HEK293 (cell line): ENCODE measurements at regions not wholly inside any gene's neighbourhood (a gene's known extent, or its start where the extent isn't known, plus 50 kb on each side); places are given as distances from the start of the nearest gene placed in this dataset.
"Not testable (repeated sequence)": the region's sequence is repeated elsewhere in the genome, so short reads cannot be mapped to it uniquely, and the experiment has no call there.

Experiments used
- CTCF ChIA-PET: fragments of 350-600 bp; formaldehyde crosslinking; extraction: SDS; loops from one replicate; lab custom pipeline; 2021; ENCODE audit warnings: antibody characterized with exemption; lab: Yijun Ruan, JAX
- POLR2A ChIA-PET: fragments of 300-600 bp; formaldehyde crosslinking; extraction: SDS; loops from one replicate; lab custom pipeline; 2020; ENCODE audit warnings: antibody characterized with exemption, inconsistent platforms; lab: Yijun Ruan, JAX
- H3K27ac ChIP-seq: fragments of 200-500 bp; sonication (Bioruptor generic); 2 replicates; pipeline ENCODE4 v1.5.1; 2014; ENCODE audit warnings: low read depth, low read length, control low read depth, inconsistent platforms; ENCODE audit errors: extremely low read depth
- H3K36me3 ChIP-seq, 2 experiments: fragments of 200-500 bp in 1 of 2; sonication (Bioruptor generic) in 1 of 2; 1 replicate in 1 of 2; 2 replicates in 1 of 2; pipeline ENCODE4 v1.5.1; 2014 to 2017; ENCODE audit warnings: inconsistent platforms in 2 of 2, low read length in 2 of 2; ENCODE audit not compliant: control insufficient read depth in 2 of 2, insufficient read depth in 1 of 2
- H3K4me1 ChIP-seq: fragments of 200-500 bp; sonication (Bioruptor generic); 2 replicates; pipeline ENCODE4 v1.5.1; 2014; ENCODE audit warnings: mild to moderate bottlenecking, low read length, inconsistent platforms; ENCODE audit not compliant: control insufficient read depth, insufficient read depth
- H3K4me3 ChIP-seq: 2 replicates; pipeline ENCODE4 v1.5.1; 2011; ENCODE audit warnings: low read depth, mild to moderate bottlenecking, control low read depth, low read length, moderate library complexity
- H3K9me3 ChIP-seq: fragments of 200-500 bp; sonication (Bioruptor generic); 2 replicates; pipeline ENCODE4 v1.5.1; 2014; ENCODE audit warnings: low read depth, low read length, inconsistent platforms; ENCODE audit not compliant: control insufficient read depth, insufficient read depth
- HIC1 ChIP-seq: fragments of 450-650 bp; formaldehyde crosslinking; IDR thresholded peaks from 2 replicates; pipeline ENCODE4 v1.5.1; 2016; ENCODE audit warnings: missing biosample characterization, missing genetic modification characterization
- OVOL3 ChIP-seq: fragments of 450-650 bp; formaldehyde crosslinking; IDR thresholded peaks from 2 replicates; pipeline ENCODE4 v1.5.1; 2016; ENCODE audit warnings: missing biosample characterization, missing genetic modification characterization
- PATZ1 ChIP-seq: fragments of 450-650 bp; formaldehyde crosslinking; IDR thresholded peaks from 2 replicates; pipeline ENCODE4 v1.5.1; 2016; ENCODE audit warnings: missing biosample characterization, missing genetic modification characterization
- TCF7L2 ChIP-seq: IDR thresholded peaks from 2 replicates; pipeline ENCODE4 v1.6.1; 2011; ENCODE audit warnings: low read depth, mild to moderate bottlenecking, inconsistent platforms, low read length, moderate library complexity, borderline replicate concordance
- ZFP37 ChIP-seq: fragments of 450-650 bp; formaldehyde crosslinking; IDR thresholded peaks from 2 replicates; pipeline ENCODE4 v1.5.1; 2016; ENCODE audit warnings: missing biosample characterization, missing genetic modification characterization
- ZNF140 ChIP-seq: fragments of 450-650 bp; formaldehyde crosslinking; IDR thresholded peaks from 2 replicates; pipeline ENCODE4 v1.5.1; 2016; ENCODE audit warnings: missing biosample characterization, missing genetic modification characterization
- ZNF157 ChIP-seq: fragments of 450-650 bp; formaldehyde crosslinking; IDR thresholded peaks from 2 replicates; pipeline ENCODE4 v1.5.1; 2016; ENCODE audit warnings: missing biosample characterization, missing genetic modification characterization
- ZNF221 ChIP-seq: fragments of 450-650 bp; formaldehyde crosslinking; IDR thresholded peaks from 2 replicates; pipeline ENCODE4 v1.5.1; 2017; ENCODE audit warnings: missing biosample characterization, missing genetic modification characterization, borderline replicate concordance
- ZNF26 ChIP-seq: fragments of 450-650 bp; formaldehyde crosslinking; IDR thresholded peaks from 2 replicates; pipeline ENCODE4 v1.5.1; 2016; ENCODE audit warnings: missing biosample characterization, missing genetic modification characterization
- ZNF266 ChIP-seq: fragments of 450-650 bp; formaldehyde crosslinking; IDR thresholded peaks from 2 replicates; pipeline ENCODE4 v1.5.1; 2016; ENCODE audit warnings: missing biosample characterization, missing genetic modification characterization, low read depth
- ZNF280D ChIP-seq: fragments of 450-650 bp; formaldehyde crosslinking; IDR thresholded peaks from 2 replicates; pipeline ENCODE4 v1.5.1; 2016; ENCODE audit warnings: missing biosample characterization, missing genetic modification characterization
- ZNF529 ChIP-seq: fragments of 450-650 bp; formaldehyde crosslinking; IDR thresholded peaks from 2 replicates; pipeline ENCODE4 v1.5.1; 2017; ENCODE audit warnings: missing genetic modification characterization, missing biosample characterization; ENCODE audit not compliant: insufficient replicate concordance
- ZNF585B ChIP-seq: fragments of 450-650 bp; formaldehyde crosslinking; IDR thresholded peaks from 2 replicates; pipeline ENCODE4 v1.5.1; 2016; ENCODE audit warnings: missing biosample characterization, missing genetic modification characterization
- ZNF677 ChIP-seq: fragments of 450-650 bp; IDR thresholded peaks from 2 replicates; pipeline ENCODE4 v1.5.0; 2018; ENCODE audit warnings: missing biosample characterization, mild to moderate bottlenecking, missing genetic modification characterization, moderate library complexity
- ZSCAN30 ChIP-seq: fragments of 450-650 bp; IDR thresholded peaks from 2 replicates; pipeline ENCODE4 v1.5.1; 2018; ENCODE audit warnings: missing biosample characterization, mild to moderate bottlenecking, missing genetic modification characterization, moderate library complexity

- H3K27ac ChIP-seq: no peak overlapping the region
- no peak for TF ChIP-seq TCF7L2
- no peak for TF ChIP-seq ZNF585B (tag by site-specific recombination)
- no peak for TF ChIP-seq ZNF221 (tag by site-specific recombination)
- no peak for TF ChIP-seq ZFP37
- TF ChIP-seq ZSCAN30 (tag by site-specific recombination): no peak
- TF ChIP-seq ZNF677 (tag by site-specific recombination): no peak
- no peak for TF ChIP-seq ZNF140 (tag by site-specific recombination)
- TF ChIP-seq OVOL3: no peak
- no peak for TF ChIP-seq ZNF26 (tag by site-specific recombination)
- TF ChIP-seq PATZ1 (tag by site-specific recombination): no peak
- no peak for TF ChIP-seq HIC1 (tag by site-specific recombination)
- ChIA-PET CTCF (no interaction called here), POLR2A (no interaction called here)
- H3K36me3 ChIP-seq: no peaks in the 10 kb centered on the region
- no peaks in the 10 kb centered on the region for H3K9me3 ChIP-seq
- H3K4me1 ChIP-seq: no peaks in the 10 kb centered on the region
- no peak overlapping the region for H3K4me3 ChIP-seq
Measured at GRCh38 chr11:109963101-109963500, 130.1 kb upstream of the ZC3H12C start.

- H3K36me3 ChIP-seq: no peaks in the 10 kb centered on the region
- H3K4me3 ChIP-seq: no peak overlapping the region
- TF ChIP-seq ZNF280D: no peak
- TF ChIP-seq ZNF157 (tag by site-specific recombination): peak; percentile 91
- TF ChIP-seq ZNF529 (tag by site-specific recombination): no peak
- no peak for TF ChIP-seq ZNF266 (tag by site-specific recombination)
- POLR2A ChIA-PET: no interaction called here
- no peaks in the 10 kb centered on the region for H3K9me3 ChIP-seq
- CTCF ChIA-PET: no interaction called here
- H3K4me1 ChIP-seq: no peaks in the 10 kb centered on the region
- no peak overlapping the region for H3K27ac ChIP-seq
Measured at GRCh38 chr11:109964487-109964886, 128.7 kb upstream of the ZC3H12C start.

- H3K27ac ChIP-seq, CTCF ChIA-PET, H3K36me3 ChIP-seq, H3K4me3 ChIP-seq, POLR2A ChIA-PET, H3K4me1 ChIP-seq, H3K9me3 ChIP-seq: not testable (repeated sequence)
Measured at GRCh38 chr11:109965445-109965844, 127.7 kb upstream of the ZC3H12C start.

- H3K36me3 ChIP-seq, H3K4me3 ChIP-seq, H3K4me1 ChIP-seq, H3K9me3 ChIP-seq, POLR2A ChIA-PET, H3K27ac ChIP-seq: not testable (repeated sequence)
- CTCF ChIA-PET: interaction anchor here (0.5 kb wide), 1 partner anchor 354 kb away, joined by 4 read pairs; no protein-coding TSS in a partner anchor
Measured at GRCh38 chr11:109965926-109966325, 127.3 kb upstream of the ZC3H12C start.

- POLR2A ChIA-PET, H3K27ac ChIP-seq: not testable (repeated sequence)
Measured at GRCh38 chr11:109967136-109967535, 126.1 kb upstream of the ZC3H12C start.

More at GRCh38 chr11:109967136-109967535, 126.1 kb upstream of the ZC3H12C start:
- H3K4me3 ChIP-seq, CTCF ChIA-PET, H3K4me1 ChIP-seq, H3K36me3 ChIP-seq, H3K9me3 ChIP-seq: not testable (repeated sequence)
